HEK293 (cell line): ENCODE measurements at regions not wholly inside any gene's neighbourhood (a gene's known extent, or its start where the extent isn't known, plus 50 kb on each side); places are given as distances from the start of the nearest gene placed in this dataset.

ENCODE experiments used
- CTCF ChIP-seq: fragments of 450-650 bp; formaldehyde crosslinking; IDR thresholded peaks from 2 replicates; pipeline ENCODE4 v1.5.1; 2016; ENCODE audit warnings: missing biosample characterization, missing genetic modification characterization
- KLF16 ChIP-seq: fragments of 450-650 bp; formaldehyde crosslinking; IDR thresholded peaks from 2 replicates; pipeline ENCODE4 v1.5.1; 2017; ENCODE audit warnings: missing biosample characterization, missing genetic modification characterization
- PATZ1 ChIP-seq: fragments of 450-650 bp; formaldehyde crosslinking; IDR thresholded peaks from 2 replicates; pipeline ENCODE4 v1.5.1; 2016; ENCODE audit warnings: missing biosample characterization, missing genetic modification characterization
- ZFP37 ChIP-seq: fragments of 450-650 bp; formaldehyde crosslinking; IDR thresholded peaks from 2 replicates; pipeline ENCODE4 v1.5.1; 2016; ENCODE audit warnings: missing biosample characterization, missing genetic modification characterization
- ZNF184 ChIP-seq: fragments of 450-650 bp; IDR thresholded peaks from 2 replicates; pipeline ENCODE4 v1.5.1; 2018; ENCODE audit warnings: missing biosample characterization, mild to moderate bottlenecking, missing genetic modification characterization
- ZNF747 ChIP-seq: fragments of 450-650 bp; formaldehyde crosslinking; IDR thresholded peaks from 2 replicates; pipeline ENCODE4 v1.5.1; 2016; ENCODE audit warnings: missing biosample characterization, missing genetic modification characterization
- TF ChIP-seq, protein P1 (sequence below): fragments of 450-650 bp; formaldehyde crosslinking; IDR thresholded peaks from 2 replicates; pipeline ENCODE4 v1.5.1; 2016; ENCODE audit warnings: missing biosample characterization, missing genetic modification characterization
- TF ChIP-seq, protein P2 (sequence below): fragments of 450-650 bp; formaldehyde crosslinking; IDR thresholded peaks from 2 replicates; pipeline ENCODE4 v1.5.1; 2017; ENCODE audit warnings: missing biosample characterization, missing genetic modification characterization

- TF ChIP-seq, protein P1, sequence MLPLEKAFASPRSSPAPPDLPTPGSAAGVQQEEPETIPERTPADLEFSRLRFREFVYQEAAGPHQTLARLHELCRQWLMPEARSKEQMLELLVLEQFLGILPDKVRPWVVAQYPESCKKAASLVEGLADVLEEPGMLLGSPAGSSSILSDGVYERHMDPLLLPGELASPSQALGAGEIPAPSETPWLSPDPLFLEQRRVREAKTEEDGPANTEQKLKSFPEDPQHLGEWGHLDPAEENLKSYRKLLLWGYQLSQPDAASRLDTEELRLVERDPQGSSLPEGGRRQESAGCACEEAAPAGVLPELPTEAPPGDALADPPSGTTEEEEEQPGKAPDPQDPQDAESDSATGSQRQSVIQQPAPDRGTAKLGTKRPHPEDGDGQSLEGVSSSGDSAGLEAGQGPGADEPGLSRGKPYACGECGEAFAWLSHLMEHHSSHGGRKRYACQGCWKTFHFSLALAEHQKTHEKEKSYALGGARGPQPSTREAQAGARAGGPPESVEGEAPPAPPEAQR (tag by site-specific recombination) = no peak
- TF ChIP-seq KLF16 (tag by site-specific recombination) (no peak), CTCF (tag by site-specific recombination) (no peak), ZNF184 (no peak), ZNF747 (tag by site-specific recombination) (no peak), ZFP37 (tag by site-specific recombination) (no peak), PATZ1 (no peak)
- TF ChIP-seq, protein P2, sequence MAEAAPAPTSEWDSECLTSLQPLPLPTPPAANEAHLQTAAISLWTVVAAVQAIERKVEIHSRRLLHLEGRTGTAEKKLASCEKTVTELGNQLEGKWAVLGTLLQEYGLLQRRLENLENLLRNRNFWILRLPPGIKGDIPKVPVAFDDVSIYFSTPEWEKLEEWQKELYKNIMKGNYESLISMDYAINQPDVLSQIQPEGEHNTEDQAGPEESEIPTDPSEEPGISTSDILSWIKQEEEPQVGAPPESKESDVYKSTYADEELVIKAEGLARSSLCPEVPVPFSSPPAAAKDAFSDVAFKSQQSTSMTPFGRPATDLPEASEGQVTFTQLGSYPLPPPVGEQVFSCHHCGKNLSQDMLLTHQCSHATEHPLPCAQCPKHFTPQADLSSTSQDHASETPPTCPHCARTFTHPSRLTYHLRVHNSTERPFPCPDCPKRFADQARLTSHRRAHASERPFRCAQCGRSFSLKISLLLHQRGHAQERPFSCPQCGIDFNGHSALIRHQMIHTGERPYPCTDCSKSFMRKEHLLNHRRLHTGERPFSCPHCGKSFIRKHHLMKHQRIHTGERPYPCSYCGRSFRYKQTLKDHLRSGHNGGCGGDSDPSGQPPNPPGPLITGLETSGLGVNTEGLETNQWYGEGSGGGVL = no peak
These were observed 168.4 kb downstream of the EVX1 start for GRCh38 chr7:27410812-27411544.
